WI38 (cell line): ENCODE measurements at regions not wholly inside any gene's neighbourhood (a gene's known extent, or its start where the extent isn't known, plus 50 kb on each side); places are given as distances from the start of the nearest gene placed in this dataset.
"Not testable (repeated sequence)": the region's sequence is repeated elsewhere in the genome, so short reads cannot be mapped to it uniquely, and the experiment has no call there.

ENCODE experiments used
- H3K4me3 ChIP-seq: 2 replicates; pipeline ENCODE4 v1.5.1; 2011; ENCODE audit warnings: low read depth, mild to moderate bottlenecking, control low read depth, low read length
- TF ChIP-seq, protein P1 (sequence below): IDR thresholded peaks from 2 replicates; pipeline ENCODE4 v1.5.1; 2012; ENCODE audit warnings: low read depth, mild to moderate bottlenecking, control low read depth, low read length

DNA sequence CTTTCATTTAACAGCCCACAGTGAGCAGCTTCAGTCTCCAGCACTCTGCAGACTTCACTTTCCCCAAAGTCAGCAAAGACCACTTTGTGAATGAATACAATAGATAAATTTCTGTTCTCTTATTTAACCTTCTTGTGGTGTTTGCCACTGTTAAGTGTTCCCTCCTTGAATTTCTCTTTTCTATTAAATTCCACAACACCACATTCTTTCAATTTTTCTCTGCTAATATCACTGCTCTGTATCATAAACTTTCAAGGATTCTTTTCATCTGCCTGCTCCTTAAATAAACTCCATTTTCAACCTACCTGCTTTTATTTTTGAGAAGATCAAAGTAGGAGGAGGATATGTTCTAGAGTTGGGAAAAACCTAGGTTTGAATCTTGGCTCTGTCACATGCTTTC, 739.5 kb upstream of the GRAMD2B start:
- TF ChIP-seq, protein P1, sequence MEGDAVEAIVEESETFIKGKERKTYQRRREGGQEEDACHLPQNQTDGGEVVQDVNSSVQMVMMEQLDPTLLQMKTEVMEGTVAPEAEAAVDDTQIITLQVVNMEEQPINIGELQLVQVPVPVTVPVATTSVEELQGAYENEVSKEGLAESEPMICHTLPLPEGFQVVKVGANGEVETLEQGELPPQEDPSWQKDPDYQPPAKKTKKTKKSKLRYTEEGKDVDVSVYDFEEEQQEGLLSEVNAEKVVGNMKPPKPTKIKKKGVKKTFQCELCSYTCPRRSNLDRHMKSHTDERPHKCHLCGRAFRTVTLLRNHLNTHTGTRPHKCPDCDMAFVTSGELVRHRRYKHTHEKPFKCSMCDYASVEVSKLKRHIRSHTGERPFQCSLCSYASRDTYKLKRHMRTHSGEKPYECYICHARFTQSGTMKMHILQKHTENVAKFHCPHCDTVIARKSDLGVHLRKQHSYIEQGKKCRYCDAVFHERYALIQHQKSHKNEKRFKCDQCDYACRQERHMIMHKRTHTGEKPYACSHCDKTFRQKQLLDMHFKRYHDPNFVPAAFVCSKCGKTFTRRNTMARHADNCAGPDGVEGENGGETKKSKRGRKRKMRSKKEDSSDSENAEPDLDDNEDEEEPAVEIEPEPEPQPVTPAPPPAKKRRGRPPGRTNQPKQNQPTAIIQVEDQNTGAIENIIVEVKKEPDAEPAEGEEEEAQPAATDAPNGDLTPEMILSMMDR: no peak
- no peak overlapping the region for H3K4me3 ChIP-seq

GRCh38 chr5:125685771-125686170, 737.4 kb upstream of the GRAMD2B start:
- H3K4me3 ChIP-seq: no peak overlapping the region
- TF ChIP-seq, protein P1: no peak

DNA sequence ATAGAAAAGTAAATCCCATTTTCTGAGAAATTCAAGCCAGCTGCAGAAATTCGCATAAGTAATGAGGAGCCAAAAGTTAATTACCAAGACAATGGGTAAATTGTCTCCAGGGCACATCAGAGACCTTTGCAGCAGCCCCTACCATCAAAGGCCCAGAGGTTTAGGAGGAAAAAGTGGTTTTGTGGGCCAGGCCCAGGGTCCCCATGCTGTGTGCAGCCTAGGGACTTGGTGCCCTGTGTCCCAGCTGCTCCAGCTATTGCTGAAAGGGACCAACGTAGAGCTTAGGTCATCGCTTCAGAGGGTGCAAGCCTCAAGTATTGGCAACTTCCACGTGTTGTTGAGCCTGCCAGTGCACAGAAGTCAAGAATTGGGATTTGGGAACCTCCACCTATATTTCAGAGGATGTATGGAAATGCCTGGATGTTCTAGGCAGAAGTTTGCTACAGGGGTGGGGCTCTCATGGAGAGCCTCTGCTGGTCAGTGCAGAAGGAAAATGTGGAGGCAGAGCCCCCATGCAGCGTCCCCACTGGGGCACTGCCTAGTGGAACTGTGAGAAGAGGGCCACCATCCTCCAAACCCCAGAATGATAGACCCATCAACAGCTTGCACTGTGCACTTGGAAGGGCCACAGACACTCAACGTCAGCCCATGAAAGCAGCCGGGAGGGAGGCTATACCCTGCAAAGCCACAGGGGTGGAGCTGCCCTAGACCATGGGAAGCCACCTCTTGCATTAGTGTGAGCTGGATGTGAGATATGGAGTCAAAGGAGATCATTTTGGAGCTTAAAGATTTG, 731.3 kb upstream of the GRAMD2B start:
- not testable (repeated sequence) for H3K4me3 ChIP-seq

DNA sequence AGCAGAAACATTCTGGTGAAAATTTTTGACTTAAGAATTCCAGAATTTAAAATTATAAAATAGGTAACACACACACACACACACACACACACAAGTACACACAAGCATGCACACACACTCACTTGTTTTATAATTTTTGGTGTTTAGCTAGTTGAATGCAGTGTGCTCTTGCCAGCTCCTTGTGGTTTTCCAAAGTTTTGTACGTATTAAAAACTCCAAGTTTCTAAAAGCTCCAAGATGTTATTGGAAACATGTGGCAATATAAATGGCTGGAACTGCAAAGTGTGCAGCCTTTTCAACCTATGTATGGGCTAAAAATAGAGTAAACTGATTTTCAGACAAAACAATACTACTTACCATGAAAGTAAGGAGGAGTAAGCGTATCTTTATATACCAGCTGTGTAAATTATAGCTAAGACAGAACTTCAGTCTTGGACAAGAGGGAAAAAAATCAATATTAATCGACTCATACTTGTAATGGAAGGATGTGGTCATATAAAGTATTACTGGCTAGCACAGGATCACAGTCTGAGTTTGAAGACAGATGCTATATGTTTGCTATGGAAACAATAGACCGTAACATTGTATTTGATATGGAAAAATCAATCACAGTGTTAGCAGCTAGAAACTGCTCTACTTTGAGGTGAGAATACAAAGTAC, 727.1 kb upstream of the GRAMD2B start:
- H3K4me3 ChIP-seq: no peak overlapping the region
- TF ChIP-seq, protein P1: no peak

DNA sequence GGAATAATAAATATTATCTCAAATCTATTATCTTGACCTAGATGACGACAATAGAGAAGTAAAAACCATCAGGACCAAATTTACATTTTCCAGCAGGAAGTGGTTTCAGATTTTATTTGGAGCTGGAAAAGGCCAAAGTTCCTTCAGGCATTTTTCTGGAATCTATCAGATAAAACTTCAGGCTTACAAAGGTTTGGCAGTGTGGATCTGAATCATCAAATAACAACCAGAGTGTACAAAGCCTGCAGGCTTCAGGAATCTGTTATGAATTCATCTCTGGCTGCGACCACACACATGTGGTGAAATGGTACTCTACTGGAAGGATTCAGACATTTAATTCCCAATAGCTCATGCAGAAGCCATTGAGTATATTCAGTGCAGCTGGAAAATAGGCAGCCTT, 726.4 kb upstream of the GRAMD2B start:
- no peak overlapping the region for H3K4me3 ChIP-seq

GRCh38 chr5:125698420-125698819, 724.8 kb upstream of the GRAMD2B start:
- H3K4me3 ChIP-seq: no peak overlapping the region
- TF ChIP-seq, protein P1: no peak

More for the DNA sequence above, 726.4 kb upstream of the GRAMD2B start:
- TF ChIP-seq, protein P1: no peak

DNA sequence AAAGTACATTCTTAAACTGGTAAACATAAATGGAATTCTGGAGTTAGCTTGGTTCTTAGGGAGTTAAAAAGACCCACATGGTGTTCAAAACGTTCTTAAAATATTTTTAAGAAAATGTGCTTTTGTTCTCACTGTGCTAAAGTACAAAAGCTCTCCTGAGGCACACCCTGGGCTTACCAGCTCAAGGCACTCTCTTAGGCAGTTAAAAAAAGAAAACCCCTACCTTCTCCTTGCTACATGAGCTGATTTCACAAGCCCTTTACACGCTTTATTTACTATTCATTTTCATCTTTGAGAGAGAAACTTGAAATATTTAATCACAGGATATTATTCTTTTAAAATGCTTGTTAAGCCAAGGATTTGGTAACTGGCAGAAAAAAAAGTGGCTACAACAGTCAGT, 723.3 kb upstream of the GRAMD2B start:
- H3K4me3 ChIP-seq: no peak overlapping the region
- TF ChIP-seq, protein P1: no peak
